GM23248 (cell line): ENCODE measurements at regions not wholly inside any gene's neighbourhood (a gene's known extent, or its start where the extent isn't known, plus 50 kb on each side); places are given as distances from the start of the nearest gene placed in this dataset.

Experiments
- EZH2 ChIP-seq: fragments of 200-600 bp; sonication (generic); IDR thresholded peaks from 2 replicates; pipeline ENCODE4 v1.6.1; 2018; ENCODE audit warnings: antibody characterized with exemption, mild to moderate bottlenecking; ENCODE audit not compliant: insufficient read depth, poor library complexity, severe bottlenecking
- EZH2phosphoT487 ChIP-seq: fragments of 200-600 bp; sonication (generic); IDR thresholded peaks from 2 replicates; pipeline ENCODE4 v1.6.1; 2018; ENCODE audit warnings: antibody characterized with exemption, moderate library complexity, mild to moderate bottlenecking, low read depth; ENCODE audit not compliant: insufficient read depth

GRCh38 chr9:81053298-81054025 is 635.9 kb downstream of the TLE1 start:
- TF ChIP-seq EZH2, result no peak
- no peak for TF ChIP-seq EZH2phosphoT487
